Ishikawa (cell line): ENCODE measurements at regions not wholly inside any gene's neighbourhood (a gene's known extent, or its start where the extent isn't known, plus 50 kb on each side); places are given as distances from the start of the nearest gene placed in this dataset.

Source experiments
- CEBPB ChIP-seq: IDR thresholded peaks from 2 replicates; pipeline ENCODE4 v1.6.1; 2012
- CREB1 ChIP-seq: IDR thresholded peaks from 2 replicates; pipeline ENCODE4 v1.6.1; 2012; ENCODE audit warnings: low read depth
- EGR1 ChIP-seq: IDR thresholded peaks from 2 replicates; pipeline ENCODE4 v1.6.1; 2012
- EP300 ChIP-seq: IDR thresholded peaks from 2 replicates; pipeline ENCODE4 v1.6.1; 2012; ENCODE audit warnings: borderline replicate concordance
- FOXM1 ChIP-seq: IDR thresholded peaks from 2 replicates; pipeline ENCODE4 v1.6.1; 2012; ENCODE audit warnings: low read depth, borderline replicate concordance
- MAX ChIP-seq: IDR thresholded peaks from 2 replicates; pipeline ENCODE4 v1.6.1; 2012
- NFIC ChIP-seq: IDR thresholded peaks from 2 replicates; pipeline ENCODE4 v1.6.1; 2012
- RAD21 ChIP-seq: IDR thresholded peaks from 2 replicates; pipeline ENCODE4 v1.6.1; 2012; ENCODE audit warnings: low read depth
- REST ChIP-seq: IDR thresholded peaks from 2 replicates; pipeline ENCODE4 v1.6.1; 2012; ENCODE audit warnings: low read depth, mild to moderate bottlenecking
- TAF1 ChIP-seq: IDR thresholded peaks from 2 replicates; pipeline ENCODE4 v1.6.1; 2012; ENCODE audit warnings: low read depth, mild to moderate bottlenecking
- TCF12 ChIP-seq: IDR thresholded peaks from 2 replicates; pipeline ENCODE4 v1.6.1; 2012; ENCODE audit warnings: low read depth
- TEAD4 ChIP-seq: IDR thresholded peaks from 2 replicates; pipeline ENCODE4 v1.6.1; 2012
- USF1 ChIP-seq: IDR thresholded peaks from 2 replicates; pipeline ENCODE4 v1.6.1; 2012
- YY1 ChIP-seq: IDR thresholded peaks from 2 replicates; pipeline ENCODE4 v1.6.1; 2012; ENCODE audit warnings: low read depth

- no peak for TF ChIP-seq TCF12
- TF ChIP-seq TEAD4, result no peak
- TF ChIP-seq REST, result no peak
- no peak for TF ChIP-seq RAD21
- TF ChIP-seq FOXM1, result no peak
- no peak for TF ChIP-seq YY1
- no peak for TF ChIP-seq TAF1
- no peak for TF ChIP-seq CEBPB
- no peak for TF ChIP-seq CREB1
- no peak for TF ChIP-seq NFIC
- no peak for TF ChIP-seq USF1
- no peak for TF ChIP-seq EP300
- TF ChIP-seq MAX, result no peak
- TF ChIP-seq EGR1, result no peak
Observed at GRCh38 chr2:107264184-107264583, 378.2 kb upstream of the ST6GAL2 start.
